ENCODE measurements at regions not wholly inside any gene's neighbourhood (a gene's known extent, or its start where the extent isn't known, plus 50 kb on each side); places are given as distances from the start of the nearest gene placed in this dataset.

DNA sequence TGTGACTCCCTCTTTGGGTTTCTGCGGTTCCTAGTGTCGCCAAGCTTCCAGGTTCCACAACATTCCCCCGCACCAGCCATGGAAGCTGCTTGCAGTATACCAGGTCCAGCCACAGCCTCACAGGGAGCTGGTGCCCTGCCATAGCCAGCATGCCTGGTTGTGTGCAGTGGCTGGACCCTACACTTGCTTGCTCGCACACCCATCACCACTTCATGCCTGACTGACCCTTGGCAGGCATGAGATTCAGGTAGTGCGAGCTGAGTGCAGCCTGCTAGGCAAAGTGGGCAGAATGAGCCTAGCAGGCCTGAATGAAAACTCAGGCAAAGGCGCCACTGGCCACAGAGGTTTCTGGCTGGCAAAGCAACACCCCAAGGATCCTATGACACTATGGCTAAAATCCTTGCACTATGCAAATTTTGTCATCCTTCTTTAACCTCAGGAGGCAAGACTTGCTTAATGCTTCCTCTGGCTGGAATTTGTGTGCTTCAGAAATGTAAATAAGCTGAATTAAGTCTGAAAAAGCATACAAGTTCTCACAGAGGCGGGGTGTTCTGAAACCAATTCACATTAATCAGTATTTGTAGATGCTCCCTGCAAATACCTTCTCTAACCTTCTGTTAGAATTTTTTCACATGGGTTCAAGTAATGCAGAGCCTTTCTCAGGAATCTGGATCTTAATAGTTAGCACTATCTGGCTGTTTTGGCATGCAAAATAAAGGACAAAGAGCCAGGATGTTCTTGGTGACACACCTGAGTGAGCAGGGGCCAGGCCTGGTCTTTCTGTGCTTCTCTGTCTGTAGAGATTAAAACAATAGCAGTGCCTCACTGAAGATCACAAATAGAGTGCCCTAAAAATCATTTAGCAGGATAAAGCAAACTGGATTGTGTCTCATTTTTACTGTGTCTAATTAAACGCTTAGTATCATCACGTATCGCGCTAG lies 256.9 kb downstream of the GPATCH2 start:
- Histone ChIP-seq H4K8ac (ENCODE audit: low read depth in 2 of 2, low read length in 2 of 2) (no peak overlapping the region), H3K27ac (ENCODE audit: insufficient read depth, low read length) (no peak overlapping the region), H4K91ac (ENCODE audit: insufficient read depth, low read depth, low read length) (no peak overlapping the region), H3K4me3 (ENCODE audit: insufficient read depth, low read depth, low read length) (no peak overlapping the region), H3K9me1 (ENCODE audit: insufficient read depth, low read length) (no peaks in the 10 kb centered on the region), H2BK5ac (ENCODE audit: low read depth, low read length, poor library complexity, severe bottlenecking) (no peak overlapping the region), H3K9ac (ENCODE audit: low read depth, low read length) (no peak overlapping the region), H3K9me3 (ENCODE audit: control insufficient read depth, insufficient read depth, low read length) (peaks cover 6% of the 10 kb centered on the region; the same call in 1 of the 2 replicates), H3K56ac (ENCODE audit: extremely low read depth, insufficient read depth, low read length) (no peak overlapping the region), H3K4ac (ENCODE audit: low read depth, low read length) (no peak overlapping the region), H3K23ac (ENCODE audit: low read depth, low read length) (no peak overlapping the region), H2AFZ (replicated peaks; ENCODE audit: low read length, poor library complexity) (no peak overlapping the region), H4K5ac (ENCODE audit: low read depth, low read length) (no peak overlapping the region), H3K4me1 (ENCODE audit: control insufficient read depth, insufficient read depth, low read length) (no peaks in the 10 kb centered on the region), H2AK5ac (ENCODE audit: low read depth, low read length) (no peak overlapping the region), H2BK120ac (ENCODE audit: low read depth, low read length) (no peak overlapping the region), H3K79me1 (ENCODE audit: low read depth in 1 of 2, low read length in 2 of 2) (no peaks in the 10 kb centered on the region), H2AK9ac (replicated peaks; ENCODE audit: low read depth, low read length, poor library complexity) (no peak overlapping the region), H2BK20ac (ENCODE audit: low read depth, low read length) (no peak overlapping the region), H3K14ac (replicated peaks; ENCODE audit: low read depth, low read length) (no peak overlapping the region), H4K20me1 (ENCODE audit: insufficient read depth, low read length) (no peaks in the 10 kb centered on the region), H2BK15ac (ENCODE audit: low read depth, low read length) (no peak overlapping the region), H3K18ac (ENCODE audit: low read depth, low read length) (no peak overlapping the region), H3K4me2 (ENCODE audit: low read depth, low read length) (no peak overlapping the region), H3K27me3 (ENCODE audit: control insufficient read depth, insufficient read depth, low read length) (no peaks in the 10 kb centered on the region), H3K36me3 (ENCODE audit: control insufficient read depth, insufficient read depth, low read length) (no peaks in the 10 kb centered on the region)
- in situ Hi-C loops (cut with MboI; ENCODE audit: low sequenced_read_pairs) (no loop called here), dilution Hi-C loops (cut with HindIII; ENCODE audit: low sequenced_read_pairs, unreplicated experiment) (no loop called here), intact Hi-C loops (cut with micrococcal nuclease) (no loop called here)
- no peak for TF ChIP-seq USF2 (IDR thresholded peaks at IDR 0.05; ENCODE audit: low read depth, low read length)
- no peak for TF ChIP-seq CHD1 (IDR thresholded peaks at IDR 0.05; ENCODE audit: low read depth, low read length)
- TF ChIP-seq NFE2L2 (IDR thresholded peaks at IDR 0.05; ENCODE audit: low read depth, low read length) = no peak
- no peak for TF ChIP-seq CTCF (conservative IDR thresholded peaks at IDR 0.05; ENCODE audit: low read depth, low read length)
- no peak for TF ChIP-seq FOS (IDR thresholded peaks at IDR 0.05; ENCODE audit: low read depth, low read length)
- TF ChIP-seq POLR2A (IDR thresholded peaks at IDR 0.05; ENCODE audit: low read depth, low read length) = no peak
- TF ChIP-seq MAZ (IDR thresholded peaks at IDR 0.05; ENCODE audit: borderline replicate concordance, low read depth, low read length) = no peak
- no peak for TF ChIP-seq RCOR1 (IDR thresholded peaks at IDR 0.05; ENCODE audit: insufficient replicate concordance, low read length)
- TF ChIP-seq RAD21 (IDR thresholded peaks at IDR 0.05; ENCODE audit: low read length) = no peak
- no peak for TF ChIP-seq MXI1 (IDR thresholded peaks at IDR 0.05; ENCODE audit: borderline replicate concordance, low read depth, low read length)
- no peak for TF ChIP-seq RFX5 (IDR thresholded peaks at IDR 0.05; ENCODE audit: low read depth, low read length)
- no peak for TF ChIP-seq SMC3 (IDR thresholded peaks at IDR 0.05; ENCODE audit: low read depth, low read length)
- BruUV-seq (replicated peaks) = no TSS peak
- POLR2A ChIA-PET (ENCODE audit: unreplicated experiment) = no interaction called here
- 84% methylated on average over 6 of the region's 11 CpGs; no CpG with 5 or more reads in 1 of the 2 experiments for WGBS, 2 experiments (ENCODE audit: extremely low coverage in 2 of 2, insufficient read length in 1 of 2)
- ATAC-seq (ENCODE audit: low read depth) (peak; percentile 37; the same call in 1 of the 2 replicates), DNase-seq (no peak)
- CTCF ChIA-PET = no interaction called here

Data from IMR-90 (cell line).